ENCODE measurements at regions not wholly inside any gene's neighbourhood (a gene's known extent, or its start where the extent isn't known, plus 50 kb on each side); places are given as distances from the start of the nearest gene placed in this dataset.
"Not testable (repeated sequence)": the region's sequence is repeated elsewhere in the genome, so short reads cannot be mapped to it uniquely, and the experiment has no call there.

DNA sequence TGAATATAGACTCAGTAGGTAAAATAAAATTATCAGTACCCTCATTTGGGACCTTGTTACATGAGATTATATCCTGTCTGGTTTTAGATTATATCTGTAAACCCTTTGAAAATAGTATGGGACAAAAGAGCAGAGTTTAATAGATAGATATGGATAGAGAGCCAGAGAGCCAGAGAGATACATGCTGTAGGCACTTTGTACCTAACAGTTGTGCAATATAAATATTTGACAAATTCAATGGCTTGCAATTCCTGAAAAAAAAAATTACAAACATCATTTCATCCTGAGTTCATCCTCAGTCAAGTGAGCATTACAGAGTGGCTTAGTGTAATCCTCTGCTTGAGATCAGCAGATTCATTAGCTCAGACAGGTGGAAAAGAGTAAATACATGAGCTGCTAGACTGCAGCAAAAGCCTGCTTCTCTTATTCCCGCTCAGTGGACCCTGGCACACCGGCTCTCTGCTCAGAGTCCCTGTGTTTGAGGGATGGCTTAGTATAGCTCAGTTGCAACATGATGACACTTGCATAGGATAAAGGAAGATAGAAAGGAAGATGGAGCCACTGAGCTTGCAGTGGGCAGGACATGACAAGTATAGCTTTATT, 931.6 kb upstream of the GOT2 start:
- no peak for DNase-seq

DNA sequence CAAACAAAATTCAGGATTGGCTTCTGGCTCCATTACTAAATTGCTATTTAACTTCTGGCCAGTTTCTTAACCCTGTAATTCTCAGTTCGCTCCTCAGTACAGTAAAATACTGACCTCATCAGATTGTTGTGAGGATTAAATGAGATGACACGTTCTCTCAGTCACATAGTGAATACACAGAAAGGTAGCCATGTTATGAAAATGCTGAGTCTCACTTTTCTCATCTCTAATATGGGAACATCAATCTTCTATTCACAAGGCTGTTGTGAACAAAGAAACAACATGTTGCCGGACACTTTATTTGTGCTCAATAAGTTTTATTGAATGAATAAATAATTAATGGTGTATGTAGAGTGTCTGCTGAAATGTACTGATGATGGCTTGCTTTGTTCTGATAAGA, 924.5 kb upstream of the GOT2 start:
- no peak for DNase-seq

DNA sequence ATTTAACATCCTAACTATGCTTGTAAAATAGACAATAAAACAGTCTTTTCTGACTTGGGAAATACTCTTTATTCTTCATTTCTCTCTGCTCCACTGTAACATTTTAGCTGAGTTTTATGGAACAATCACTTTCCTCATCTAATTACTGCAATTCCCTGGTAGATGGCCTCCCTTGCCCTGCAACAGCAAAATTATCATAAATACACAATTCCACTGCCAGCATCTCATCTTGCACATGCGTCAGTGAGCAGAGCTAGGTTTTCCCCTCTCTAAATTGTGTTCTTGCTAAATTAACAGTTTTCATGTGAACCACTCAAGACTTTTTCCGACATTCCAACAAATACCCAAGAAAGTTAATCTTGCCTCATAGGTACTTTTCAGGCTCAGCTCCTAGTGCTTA, 920.9 kb upstream of the GOT2 start:
- DNase-seq: no peak

DNA sequence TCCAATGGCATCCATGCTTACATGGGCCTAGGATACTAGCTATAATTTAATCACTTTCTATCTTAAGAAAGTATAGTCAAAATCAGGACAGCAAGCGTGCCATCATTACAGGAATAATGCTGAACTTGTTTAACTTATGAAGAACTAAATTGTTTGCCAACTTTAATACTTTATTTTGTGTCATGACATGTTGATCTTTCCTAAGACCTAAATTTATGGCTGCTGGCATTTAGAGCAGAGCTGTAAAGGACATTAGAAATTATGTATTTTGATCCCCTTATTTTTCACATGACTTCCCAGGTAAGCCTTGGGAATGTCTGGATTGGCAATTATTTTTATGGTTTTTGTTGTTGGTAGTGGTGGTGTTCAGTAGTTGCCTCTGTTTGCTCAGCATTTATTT, 920.3 kb upstream of the GOT2 start:
- no peak for DNase-seq

DNA sequence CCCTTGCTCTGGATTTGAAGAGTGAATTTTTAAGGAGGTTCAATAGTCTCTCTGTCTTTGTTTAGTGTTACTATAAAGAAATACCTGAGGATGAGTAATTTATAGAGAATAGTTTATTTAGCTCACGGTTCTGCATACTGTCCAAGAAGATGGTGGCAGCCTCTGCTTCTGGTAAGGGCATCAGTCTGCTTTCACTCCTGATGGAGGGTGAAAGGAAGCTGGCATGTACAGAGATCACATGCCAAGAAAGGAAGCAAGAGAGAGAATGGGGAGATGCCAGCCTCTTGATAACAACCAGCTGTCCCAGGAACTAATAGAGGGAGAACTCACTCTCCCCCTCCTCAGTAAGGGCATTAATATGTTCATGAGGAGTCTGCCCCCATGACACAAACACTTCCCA, 917.5 kb upstream of the GOT2 start:
- no peak for DNase-seq

DNA sequence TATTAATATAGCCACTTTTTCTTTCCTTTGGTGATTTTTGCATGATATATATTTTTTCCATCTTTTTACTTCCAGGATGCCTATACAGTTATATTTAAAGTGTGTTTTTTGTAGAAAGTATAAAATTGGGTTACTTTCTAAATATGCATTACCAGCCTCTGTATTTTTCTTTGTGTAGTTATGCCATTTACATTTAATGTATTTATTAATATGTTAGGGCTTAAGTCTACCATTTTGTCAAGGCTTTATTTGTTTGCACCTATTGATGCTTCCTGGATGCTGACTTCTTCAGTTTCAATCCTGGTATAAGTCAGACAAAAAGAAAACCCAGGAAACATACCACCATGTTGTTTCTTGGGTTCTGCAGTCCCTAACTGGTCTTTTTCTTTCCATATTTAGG, 911.1 kb upstream of the GOT2 start:
- DNase-seq: no peak

DNA sequence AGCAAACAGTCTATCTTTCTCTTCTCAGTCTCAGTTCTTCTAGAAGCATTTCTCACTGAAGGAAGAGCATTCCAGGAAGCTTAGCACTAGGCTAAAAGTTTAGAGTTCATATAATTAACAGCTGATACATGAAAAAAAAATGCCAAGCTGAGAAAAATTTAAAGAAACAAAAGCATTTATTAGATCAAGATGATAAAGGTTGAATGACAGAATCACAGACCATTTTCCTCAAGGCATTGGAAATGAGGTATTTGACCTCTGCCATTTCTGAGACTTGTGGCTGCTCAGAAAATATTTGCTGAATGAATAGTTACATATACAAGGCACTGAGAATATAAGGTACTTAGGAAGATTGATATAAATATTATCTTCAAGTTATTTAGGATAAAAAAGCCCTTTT, 901.6 kb upstream of the GOT2 start:
- DNase-seq: no peak

DNA sequence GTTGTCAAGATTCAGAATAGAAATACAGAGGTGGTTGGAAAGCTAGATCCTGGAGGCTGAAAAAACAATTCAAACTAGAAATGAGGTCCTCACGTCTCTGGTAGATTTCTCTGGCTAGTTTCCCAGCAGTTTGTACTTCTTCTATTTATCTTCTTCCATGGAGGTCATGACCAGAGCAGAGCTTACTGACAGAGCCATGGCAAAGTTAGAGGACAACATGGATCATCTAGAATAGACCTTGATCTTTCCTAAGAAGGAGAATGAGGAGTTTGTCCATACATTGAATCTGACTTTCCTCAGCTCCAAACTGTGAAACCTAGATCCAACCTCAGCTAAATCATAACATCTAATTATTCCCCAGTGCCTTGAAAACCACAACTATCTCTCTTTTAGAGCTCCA, 900.8 kb upstream of the GOT2 start:
- DNase-seq: no peak

DNA sequence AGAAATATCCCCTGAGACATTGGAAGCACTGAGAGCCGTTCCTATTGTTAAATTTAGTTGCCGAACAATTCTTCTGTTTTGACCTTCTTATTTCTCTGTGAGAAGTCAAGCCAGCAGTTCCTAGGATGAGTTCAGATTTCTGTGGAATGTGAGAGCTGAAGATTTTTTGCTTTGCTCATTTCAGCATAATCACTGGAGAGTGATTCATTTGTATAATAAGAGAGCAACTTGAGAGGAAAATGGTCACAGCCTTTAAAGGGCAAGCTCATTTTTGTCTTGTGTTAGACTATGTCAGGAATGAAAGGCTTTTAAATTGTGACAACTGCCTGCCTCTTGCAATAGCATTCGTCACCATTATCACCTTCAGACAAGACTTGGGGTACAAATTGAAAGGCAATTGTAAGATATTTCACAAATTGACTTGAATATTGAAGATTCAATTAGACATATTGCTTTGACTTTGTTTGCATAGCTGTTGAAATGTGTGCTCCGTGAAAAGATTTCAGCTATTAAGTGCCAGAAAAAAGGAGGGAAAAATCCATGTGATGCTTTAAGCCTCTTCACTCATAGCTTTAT, 900.0 kb upstream of the GOT2 start:
- no peak for DNase-seq

DNA sequence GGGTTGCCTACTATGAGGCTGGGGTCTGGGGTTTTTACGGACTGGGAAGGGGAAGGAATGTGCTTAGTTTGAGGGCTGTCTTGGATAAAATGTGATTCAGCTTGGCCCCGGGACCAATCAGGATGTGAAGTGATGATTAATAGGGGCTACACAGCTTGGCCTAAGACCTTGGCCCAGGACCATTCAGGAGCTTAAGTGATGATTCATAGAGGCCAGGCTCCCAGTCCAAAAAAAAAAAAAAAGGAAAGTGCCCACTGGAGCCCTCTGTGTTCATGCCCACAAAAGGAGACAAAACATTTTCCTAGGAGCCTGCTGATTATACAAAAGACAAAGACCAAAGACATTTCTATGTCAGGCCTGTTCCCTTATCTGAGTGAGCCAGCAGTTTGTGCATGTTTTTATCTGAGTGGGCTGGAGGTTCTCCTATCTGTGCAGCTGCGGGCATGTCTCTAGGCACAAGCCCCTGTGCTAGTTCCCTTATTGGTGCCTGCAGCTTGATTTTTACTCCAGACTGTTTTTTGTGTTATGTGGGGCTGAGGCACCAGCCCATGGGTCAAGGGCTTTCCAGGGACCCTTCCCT, 898.2 kb upstream of the GOT2 start:
- DNase-seq: no peak

DNA sequence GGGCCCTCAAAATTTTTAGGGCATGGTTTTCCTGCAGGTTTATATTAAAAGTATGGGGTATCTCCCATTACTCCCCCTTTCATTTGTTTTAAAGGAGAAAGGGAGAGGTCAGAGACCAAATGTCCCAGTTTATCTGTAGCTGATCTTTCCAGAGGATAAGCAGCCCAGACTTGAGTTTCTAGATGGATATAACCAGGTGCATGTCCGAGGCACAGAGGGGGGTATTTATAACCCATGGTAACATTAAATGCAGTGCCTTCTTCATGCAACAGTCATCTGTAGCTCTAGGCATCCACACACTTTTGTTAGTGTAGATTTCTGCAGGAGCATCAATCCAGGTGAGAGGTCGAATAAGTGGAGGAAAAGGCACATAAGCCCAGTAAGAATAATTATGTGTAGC, 890.3 kb upstream of the GOT2 start:
- DNase-seq: not testable (repeated sequence)

DNA sequence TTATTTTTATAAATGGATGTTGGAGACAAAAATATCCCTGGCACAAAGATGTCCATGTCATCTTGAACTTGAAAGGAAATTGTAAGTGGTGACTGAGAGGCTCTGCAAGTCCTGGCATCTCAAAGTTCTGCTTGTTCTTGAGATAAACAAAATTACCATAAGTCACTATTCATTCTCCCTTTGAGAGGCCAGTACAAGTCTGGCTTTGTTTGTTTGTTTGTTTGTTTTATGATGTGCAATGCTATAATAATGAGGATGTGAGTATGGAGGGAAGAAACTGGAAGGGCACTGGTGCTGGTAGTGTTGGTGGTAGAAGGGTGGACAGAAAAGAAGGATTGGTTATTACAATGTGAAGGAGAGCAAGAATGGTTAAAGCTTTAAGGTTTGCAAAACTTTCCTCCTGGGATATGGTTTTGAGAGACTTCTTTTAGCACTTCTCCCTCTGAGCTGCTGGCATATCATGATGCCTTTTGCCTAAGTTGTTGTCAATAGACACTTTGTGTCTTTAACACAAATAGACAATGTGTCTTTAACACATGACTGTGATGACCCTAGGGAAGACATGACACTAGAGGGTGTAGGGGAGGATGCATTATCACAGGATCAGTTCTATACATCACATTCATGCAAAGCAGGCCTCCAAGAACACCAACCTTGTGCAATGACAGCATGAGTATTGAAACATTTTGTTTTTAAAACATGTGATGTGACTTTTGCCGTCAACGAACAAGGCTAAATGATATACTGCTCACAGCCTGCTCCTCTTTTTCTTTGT, 880.5 kb upstream of the GOT2 start:
- no peak for DNase-seq

DNA sequence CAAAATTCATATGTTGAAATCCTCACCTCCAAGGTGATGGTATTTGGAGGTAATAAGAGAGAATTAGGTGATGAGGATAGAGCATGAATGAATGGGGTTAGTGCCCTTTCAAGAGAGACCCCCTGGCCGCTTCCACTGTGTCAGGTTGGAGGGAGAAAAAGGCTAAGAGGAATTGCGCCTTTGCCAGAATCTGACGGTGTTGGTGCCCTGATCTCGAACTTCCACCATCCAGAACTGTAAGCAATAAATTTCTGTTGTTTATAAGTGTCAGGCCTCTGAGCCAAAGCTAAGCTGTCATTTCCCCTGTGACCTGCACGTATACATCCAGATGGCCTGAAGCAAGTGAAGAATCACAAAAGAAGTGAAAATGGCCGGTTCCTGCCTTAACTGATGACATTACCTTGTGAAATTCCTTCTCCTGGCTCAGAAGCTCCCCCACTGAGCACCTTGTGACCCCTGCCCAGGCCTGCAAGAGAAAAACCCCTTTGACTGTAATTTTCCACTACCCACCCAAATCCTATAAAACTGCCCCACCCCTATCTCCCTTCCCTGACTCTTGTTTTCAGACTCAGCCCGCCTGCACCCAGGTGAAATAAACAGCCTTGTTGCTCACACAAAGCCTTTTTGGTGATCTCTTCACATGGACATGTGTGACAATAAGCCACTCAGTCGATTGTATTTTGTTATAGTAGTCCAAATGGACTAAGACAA, 878.9 kb upstream of the GOT2 start:
- DNase-seq: not testable (repeated sequence)

DNA sequence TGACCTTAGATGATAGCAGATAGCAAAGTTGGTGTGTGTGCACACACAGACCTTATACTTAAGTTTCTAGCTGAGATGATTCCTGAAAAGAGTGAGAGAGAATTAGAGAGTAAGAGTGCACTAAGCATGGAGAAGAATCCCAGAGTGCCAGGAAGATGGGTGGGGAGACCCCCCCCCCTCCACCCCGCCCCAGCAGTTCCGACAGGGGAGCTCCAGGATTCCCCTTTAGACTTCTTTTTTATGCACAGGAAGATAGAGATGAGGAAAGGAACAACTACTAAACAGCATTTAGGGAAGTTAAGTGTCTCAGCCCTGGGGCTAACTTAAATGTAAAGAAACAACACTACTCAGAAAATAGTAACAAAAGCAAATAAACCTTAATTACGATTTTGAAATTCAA, 878.0 kb upstream of the GOT2 start:
- no peak for DNase-seq

DNA sequence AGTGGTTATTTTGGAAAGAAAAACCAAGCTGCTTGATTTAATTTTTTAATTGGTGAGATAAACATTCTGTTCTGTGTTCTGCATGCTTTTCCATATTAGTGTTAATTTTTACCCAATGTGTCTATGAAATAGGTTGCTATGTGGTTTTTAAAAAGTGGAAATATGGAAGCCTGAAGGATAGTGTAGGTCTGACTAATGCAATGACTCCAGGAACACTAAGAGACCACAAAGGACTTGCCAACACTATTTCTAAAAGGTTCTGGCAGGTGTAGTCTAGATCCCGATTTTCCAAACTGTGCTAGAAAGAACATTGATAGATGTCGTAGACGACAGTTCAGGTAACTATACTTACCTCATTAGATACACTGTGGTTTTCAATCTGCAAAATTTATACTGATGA, 877.4 kb upstream of the GOT2 start:
- no peak for DNase-seq

DNA sequence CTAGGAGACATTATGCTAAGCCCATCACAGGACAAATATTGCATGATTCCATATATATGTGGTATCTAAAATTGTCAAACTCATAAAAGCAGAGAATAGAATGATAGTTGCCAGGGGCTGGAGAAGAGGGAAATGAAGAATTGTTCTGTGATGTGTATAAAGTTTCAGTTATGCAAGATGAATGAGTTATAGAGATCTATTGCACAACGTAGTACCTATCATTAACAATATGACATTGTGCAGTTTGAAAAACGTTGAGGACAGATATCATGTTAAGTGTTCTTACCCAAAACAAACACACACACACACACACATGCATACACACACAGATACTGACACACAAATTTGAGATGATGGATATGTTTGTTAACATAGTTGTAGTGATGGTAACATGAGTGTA, 871.6 kb upstream of the GOT2 start:
- no peak for DNase-seq

DNA sequence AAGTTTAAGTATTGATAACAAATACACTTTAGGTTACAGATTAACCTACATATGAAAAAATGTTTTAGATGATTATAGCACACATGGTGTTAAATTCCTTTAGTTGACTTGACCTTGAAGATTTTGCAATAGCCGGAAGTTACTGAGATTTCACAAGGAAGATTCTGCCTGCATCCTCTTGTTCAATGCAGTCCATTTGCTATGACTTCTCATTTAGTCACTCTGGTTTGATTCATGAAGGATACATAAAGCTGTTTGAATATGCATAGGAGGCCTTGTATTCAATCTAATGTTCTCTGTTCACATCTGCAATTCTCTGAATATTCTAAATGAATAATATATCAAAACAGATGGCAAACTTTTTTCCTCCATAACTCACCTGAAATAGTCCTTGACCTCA, 870.2 kb upstream of the GOT2 start:
- DNase-seq: no peak

DNA sequence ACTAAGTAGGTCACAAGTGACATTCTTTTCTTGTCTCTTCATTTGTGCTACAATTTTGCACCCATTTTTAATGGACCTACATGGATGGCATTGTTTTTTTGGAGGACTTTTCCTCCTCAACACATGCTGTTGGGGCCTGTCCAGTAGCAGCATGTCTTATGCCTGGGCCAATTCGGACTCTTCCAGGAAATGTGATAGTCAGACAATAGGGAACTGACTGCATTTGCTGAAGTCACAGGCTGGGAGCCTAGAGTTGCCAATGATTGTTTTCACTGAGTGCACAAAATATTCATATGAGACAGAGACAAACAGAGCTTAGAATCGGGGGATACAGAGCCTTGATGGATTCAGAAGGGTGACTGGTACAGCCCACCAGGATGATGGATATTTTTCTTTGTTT, 867.3 kb upstream of the GOT2 start:
- DNase-seq: no peak

DNA sequence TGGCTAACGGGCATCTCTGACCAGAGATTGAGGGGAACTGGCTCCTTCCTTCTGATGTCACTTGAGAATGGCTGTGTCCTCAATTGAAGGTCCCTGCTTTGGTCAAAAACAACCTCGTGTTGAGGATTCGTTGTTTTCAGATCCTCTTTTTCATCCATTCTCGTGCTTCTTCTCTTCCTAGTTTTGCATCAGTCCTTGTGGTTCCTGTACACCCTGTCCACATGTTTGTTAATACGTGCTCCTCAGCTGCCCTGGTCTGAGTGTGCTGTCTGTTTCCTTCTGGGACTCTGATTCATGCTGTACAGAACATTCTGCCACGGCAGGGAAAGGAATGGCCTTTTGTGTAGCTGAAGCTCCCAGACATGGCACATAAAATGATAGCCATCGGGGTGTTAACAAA, 863.2 kb upstream of the GOT2 start:
- no peak for DNase-seq

DNA sequence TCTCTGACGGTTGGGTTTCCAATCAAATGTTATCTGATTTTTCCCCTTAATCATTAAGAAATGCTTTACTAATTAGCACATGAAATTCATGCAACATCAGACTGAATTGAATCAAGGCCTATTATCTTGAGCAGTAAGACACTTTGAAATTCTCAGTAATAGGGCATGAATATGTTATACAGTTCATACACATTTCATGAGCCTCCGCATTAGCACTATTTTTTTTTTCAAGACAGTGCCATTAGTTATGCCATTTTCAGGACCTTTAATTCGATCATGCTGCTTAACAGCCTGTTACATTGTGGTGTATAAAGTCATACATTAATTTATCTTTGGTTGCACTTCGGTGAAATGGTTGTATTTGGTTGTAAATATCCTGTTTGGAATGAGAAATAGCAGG, 862.6 kb upstream of the GOT2 start:
- DNase-seq: no peak

DNA sequence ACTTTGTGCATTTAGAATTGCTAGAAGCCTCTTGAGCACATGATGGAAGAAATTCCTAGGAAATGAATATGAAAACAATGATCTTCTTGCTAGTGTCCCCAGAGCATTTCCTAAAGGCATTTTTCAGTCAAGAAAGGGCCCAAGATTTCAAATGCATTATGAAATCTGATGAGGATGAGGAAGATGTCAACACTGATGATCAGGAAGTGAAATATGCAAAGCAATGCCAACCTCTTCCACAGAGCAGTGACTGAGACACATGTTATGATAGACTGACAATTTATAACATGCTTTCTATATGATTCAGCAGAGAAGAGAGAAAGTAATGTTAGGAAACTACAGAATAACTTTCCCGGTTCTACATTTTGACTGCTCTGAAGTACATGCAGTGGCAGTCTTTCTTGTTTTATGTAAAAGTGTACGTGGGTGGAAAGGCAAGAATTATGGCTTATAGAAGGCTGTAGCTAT, 859.1 kb upstream of the GOT2 start:
- no peak for DNase-seq

DNA sequence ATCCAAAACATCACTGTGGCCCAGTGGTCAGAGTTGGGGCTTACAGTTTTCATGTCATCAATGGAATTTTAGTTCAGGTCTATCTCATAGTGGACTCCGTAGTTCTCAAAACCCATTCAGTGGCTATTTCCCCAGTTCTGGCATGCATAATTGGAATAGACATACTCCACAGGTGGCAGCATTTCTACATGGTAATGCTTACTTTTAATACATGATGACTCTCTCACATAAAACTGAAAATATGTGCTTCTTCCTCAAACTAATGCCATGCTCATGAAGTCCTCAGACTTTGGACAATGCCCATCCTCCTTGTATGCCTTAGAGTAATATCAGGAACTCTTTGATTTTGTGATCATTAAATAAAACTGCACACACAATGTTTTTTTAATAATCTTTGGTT, 857.4 kb upstream of the GOT2 start:
- no peak for DNase-seq

DNA sequence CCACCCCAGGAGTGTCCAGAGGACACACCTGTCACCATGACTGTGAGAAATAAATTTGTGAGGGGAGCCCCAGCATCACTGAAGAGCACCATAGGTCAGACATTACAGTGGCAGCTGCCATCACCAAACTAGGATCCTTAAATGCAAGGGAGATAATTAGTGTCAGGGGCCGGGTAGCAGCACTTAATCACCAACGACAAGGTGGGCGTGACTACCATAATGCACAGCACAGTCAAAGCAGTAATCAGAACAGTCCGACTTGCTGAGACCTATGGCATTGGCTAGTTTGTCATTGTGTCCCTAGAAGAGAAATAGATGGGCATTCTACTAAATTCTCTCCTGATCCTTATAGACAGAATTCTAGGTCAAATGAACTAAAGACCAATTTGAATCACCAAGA, 856.7 kb upstream of the GOT2 start:
- no peak for DNase-seq

DNA sequence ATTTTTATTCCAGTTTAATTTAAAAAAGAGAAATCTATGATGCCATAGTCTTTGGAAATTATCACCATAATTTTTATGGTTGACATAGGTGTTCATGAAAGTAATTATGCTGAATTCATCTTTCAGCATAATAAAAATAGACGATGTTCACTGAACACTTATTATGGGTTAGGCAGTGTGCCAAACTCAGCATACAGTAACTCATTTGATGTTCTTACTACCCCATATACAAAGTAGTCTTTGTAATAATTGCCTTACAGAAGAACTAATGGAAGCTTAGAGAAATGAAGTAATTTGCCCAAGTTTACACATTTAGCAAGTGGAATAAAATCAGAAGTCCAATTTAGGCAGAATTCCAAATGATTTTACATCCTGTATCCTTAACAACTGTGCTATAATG, 852.2 kb upstream of the GOT2 start:
- no peak for DNase-seq
